SK-N-SH (cell line): ENCODE measurements at regions not wholly inside any gene's neighbourhood (a gene's known extent, or its start where the extent isn't known, plus 50 kb on each side); places are given as distances from the start of the nearest gene placed in this dataset.

Source experiments
- CTCF ChIA-PET: fragments of 300-600, 350-600 bp; formaldehyde crosslinking; extraction: SDS; loops from one replicate; lab custom pipeline; 2021; lab: Yijun Ruan, JAX
- POLR2A ChIA-PET: fragments of 350-600 bp; sonication (Branson Sonifier 250); formaldehyde crosslinking; extraction: SDS; loops from one replicate; lab custom pipeline; 2020; ENCODE audit warnings: antibody characterized with exemption, inconsistent platforms; lab: Yijun Ruan, JAX
- DNase-seq: peaks from one replicate; pipeline ENCODE4 v3.0.0; 2012
- H2AFZ ChIP-seq: fragments of 200-600 bp; sonication (generic); 2 replicates; pipeline ENCODE4 v1.8.1; 2016; ENCODE audit warnings: antibody characterized with exemption, mild to moderate bottlenecking, low read depth
- H3F3A ChIP-seq: fragments of 200-600 bp; sonication (generic); replicated peaks from 2 replicates; pipeline ENCODE3; 2016; ENCODE audit warnings: antibody characterized with exemption, mild to moderate bottlenecking; ENCODE audit not compliant: insufficient read depth
- H3K27ac ChIP-seq, 2 experiments: fragments of 200-500 bp in 1 of 2; fragments of 200-600 bp in 1 of 2; sonication (Bioruptor generic) in 1 of 2; sonication (generic), shearing (Covaris generic) in 1 of 2; 2 replicates each; pipeline versions ENCODE4 v1.5.1 to v1.6.1; 2014 to 2016; ENCODE audit warnings: low read depth in 2 of 2, inconsistent platforms in 1 of 2, low read length in 1 of 2, mild to moderate bottlenecking in 1 of 2, mixed read lengths in 1 of 2
- H3K27me3 ChIP-seq: fragments of 200-600 bp; sonication (generic), shearing (Covaris generic); 2 replicates; pipeline ENCODE4 v1.6.1; 2016; ENCODE audit warnings: mixed run types; ENCODE audit not compliant: insufficient read depth
- H3K36me3 ChIP-seq, 2 experiments: fragments of 200-500 bp in 1 of 2; fragments of 200-600 bp in 1 of 2; sonication (Bioruptor generic) in 1 of 2; sonication (generic) in 1 of 2; replicated peaks in 1 of 2; 2 replicates each; pipeline versions ENCODE3 to v1.5.1; 2014 to 2016; ENCODE audit warnings: low read length in 1 of 2, mild to moderate bottlenecking in 1 of 2; ENCODE audit not compliant: insufficient read depth in 2 of 2, control insufficient read depth in 1 of 2
- H3K4me1 ChIP-seq, 2 experiments: fragments of 200-500 bp in 1 of 2; fragments of 200-600 bp in 1 of 2; sonication (Bioruptor generic) in 1 of 2; sonication (generic), shearing (Covaris generic) in 1 of 2; 2 replicates each; pipeline versions ENCODE4 v1.5.1 to v1.6.1; 2014 to 2016; ENCODE audit warnings: low read depth in 1 of 2, low read length in 1 of 2, mixed run types in 1 of 2; ENCODE audit not compliant: insufficient read depth in 2 of 2, control insufficient read depth in 1 of 2
- H3K4me2 ChIP-seq: fragments of 200-600 bp; sonication (generic), shearing (Covaris generic); 2 replicates; pipeline ENCODE4 v1.6.1; 2017; ENCODE audit warnings: mixed run types
- H3K4me3 ChIP-seq, 2 experiments: fragments of 200-500 bp in 1 of 2; fragments of 200-600 bp in 1 of 2; sonication (Bioruptor generic) in 1 of 2; sonication (generic), shearing (Covaris generic) in 1 of 2; 2 replicates each; pipeline versions ENCODE4 v1.5.1 to v1.8.1; 2014 to 2016; ENCODE audit warnings: low read depth in 2 of 2, inconsistent platforms in 1 of 2, low read length in 1 of 2, mild to moderate bottlenecking in 1 of 2, mixed read lengths in 1 of 2, moderate library complexity in 1 of 2
- H3K79me2 ChIP-seq: fragments of 200-600 bp; sonication (generic); 2 replicates; pipeline ENCODE4 v1.8.1; 2017; ENCODE audit warnings: mild to moderate bottlenecking; ENCODE audit not compliant: insufficient read depth
- H3K9ac ChIP-seq: fragments of 200-600 bp; sonication (generic); 2 replicates; pipeline ENCODE4 v1.6.1; 2017; ENCODE audit warnings: mixed run types
- H3K9me2 ChIP-seq: fragments of 200-600 bp; sonication (generic); 2 replicates; pipeline ENCODE4 v1.6.1; 2017; ENCODE audit warnings: mixed run types
- H3K9me3 ChIP-seq: fragments of 200-600 bp; sonication (generic); 2 replicates; pipeline ENCODE4 v1.6.1; 2017; ENCODE audit warnings: mixed run types, mild to moderate bottlenecking, moderate library complexity
- H4K20me1 ChIP-seq: fragments of 200-600 bp; sonication (generic); 2 replicates; pipeline ENCODE4 v1.6.1; 2017; ENCODE audit warnings: mild to moderate bottlenecking, mixed run types; ENCODE audit not compliant: insufficient read depth
- ELF1 ChIP-seq: IDR thresholded peaks from 2 replicates; pipeline ENCODE4 v1.4.0; 2012
- EP300 ChIP-seq, 2 experiments: IDR thresholded peaks; 2 replicates each; pipeline versions ENCODE4 v1.4.0 to v1.6.1; 2012; ENCODE audit warnings: borderline replicate concordance in 1 of 2, low read depth in 1 of 2, low read length in 1 of 2
- GABPA ChIP-seq: IDR thresholded peaks from 2 replicates; pipeline ENCODE4 v1.4.0; 2012; ENCODE audit warnings: low read depth, mild to moderate bottlenecking
- JUND ChIP-seq: IDR thresholded peaks from 2 replicates; pipeline ENCODE4 v1.4.0; 2012
- MXI1 ChIP-seq: IDR thresholded peaks from 2 replicates; pipeline ENCODE4 v1.6.1; 2012; ENCODE audit warnings: mild to moderate bottlenecking, low read depth, low read length, improper control_type of control experiment
- POLR2AphosphoS5 ChIP-seq: IDR thresholded peaks from 2 replicates; pipeline ENCODE4 v1.6.1; 2012; ENCODE audit warnings: low read depth, low read length
- RCOR1 ChIP-seq: fragments of 150-350 bp; IDR thresholded peaks from 2 replicates; pipeline ENCODE4 v1.6.1; 2017; ENCODE audit warnings: antibody characterized with exemption, low read length
- RFX5 ChIP-seq: IDR thresholded peaks from 2 replicates; pipeline ENCODE4 v1.6.1; 2012; ENCODE audit warnings: mild to moderate bottlenecking, improper control_type of control experiment, low read length
- SIN3A ChIP-seq: IDR thresholded peaks from 2 replicates; pipeline ENCODE4 v1.6.1; 2012; ENCODE audit warnings: low read depth, mild to moderate bottlenecking, low read length, moderate library complexity, borderline replicate concordance
- TAF1 ChIP-seq: IDR thresholded peaks from 2 replicates; pipeline ENCODE4 v1.6.1; 2012; ENCODE audit warnings: low read depth, mild to moderate bottlenecking, low read length, moderate library complexity, borderline replicate concordance
- TCF12 ChIP-seq: IDR thresholded peaks from 2 replicates; pipeline ENCODE4 v1.4.0; 2012
- TEAD4 ChIP-seq: IDR thresholded peaks from 2 replicates; pipeline ENCODE4 v1.4.0; 2012; ENCODE audit warnings: mild to moderate bottlenecking, borderline replicate concordance; ENCODE audit not compliant: insufficient read depth
- YY1 ChIP-seq: IDR thresholded peaks from 2 replicates; pipeline ENCODE4 v1.4.0; 2012; ENCODE audit warnings: low read depth, mild to moderate bottlenecking
- WGBS: methylation state at CpG from one replicate; pipeline ENCODE4 v1.1.6; 2017; ENCODE audit warnings: low lambda C conversion rate; 5-methylcytosine and 5-hydroxymethylcytosine counted together
- TF ChIP-seq, protein P1 (sequence below): IDR thresholded peaks from 2 replicates; pipeline ENCODE4 v1.4.0; 2012; ENCODE audit warnings: low read depth, borderline replicate concordance
- TF ChIP-seq, protein P2 (sequence below): fragments of 150-350 bp; IDR thresholded peaks from 2 replicates; pipeline ENCODE4 v1.6.1; 2016; ENCODE audit warnings: mild to moderate bottlenecking, low read depth, low read length
- TF ChIP-seq, protein P3 (sequence below): IDR thresholded peaks from 2 replicates; pipeline ENCODE4; 2012
- TF ChIP-seq, protein P4 (sequence below): IDR thresholded peaks from 2 replicates; pipeline ENCODE4 v1.4.0; 2012; ENCODE audit warnings: low read depth, borderline replicate concordance

DNA sequence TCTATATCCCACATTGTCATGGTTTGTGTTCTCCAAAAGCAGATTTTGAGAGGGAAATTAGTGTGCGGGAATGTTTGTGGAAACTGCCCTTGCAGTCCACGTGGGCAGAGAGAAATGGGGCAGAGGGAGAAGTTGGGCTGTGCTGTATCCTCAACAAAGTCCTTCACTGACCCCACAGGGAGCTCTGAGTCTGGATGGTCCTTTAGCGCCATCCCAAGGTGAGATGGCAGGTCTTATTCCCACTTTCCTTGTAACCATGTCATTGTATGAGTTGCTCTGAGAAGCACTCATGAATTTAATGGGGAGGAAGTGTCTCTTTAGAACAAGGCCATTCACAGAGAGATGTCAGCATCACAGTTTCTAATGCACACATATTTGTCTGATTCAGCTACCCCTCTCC lies 127.1 kb downstream of the ANKRD18B start:
- H3K36me3 ChIP-seq, result no peaks in the 10 kb centered on the region
- no peak overlapping the region for H3K27ac ChIP-seq
- H3K9ac ChIP-seq, result no peak overlapping the region
- no peaks in the 10 kb centered on the region for H3K9me3 ChIP-seq
- POLR2A ChIA-PET, result no interaction called here
- H3K79me2 ChIP-seq, result no peaks in the 10 kb centered on the region
- H3K4me2 ChIP-seq, result no peak overlapping the region
- TF ChIP-seq SIN3A (no peak), RFX5 (no peak), TEAD4 (no peak), TCF12 (no peak), YY1 (no peak), RCOR1 (no peak), MXI1 (no peak), EP300 (IDR thresholded peaks at IDR 0.05; ENCODE audit: borderline replicate concordance in 1 of 2, low read depth in 1 of 2, low read length in 1 of 2) (no peak), JUND (no peak), ELF1 (no peak), POLR2AphosphoS5 (no peak), GABPA (no peak), TAF1 (no peak)
- TF ChIP-seq, protein P1, sequence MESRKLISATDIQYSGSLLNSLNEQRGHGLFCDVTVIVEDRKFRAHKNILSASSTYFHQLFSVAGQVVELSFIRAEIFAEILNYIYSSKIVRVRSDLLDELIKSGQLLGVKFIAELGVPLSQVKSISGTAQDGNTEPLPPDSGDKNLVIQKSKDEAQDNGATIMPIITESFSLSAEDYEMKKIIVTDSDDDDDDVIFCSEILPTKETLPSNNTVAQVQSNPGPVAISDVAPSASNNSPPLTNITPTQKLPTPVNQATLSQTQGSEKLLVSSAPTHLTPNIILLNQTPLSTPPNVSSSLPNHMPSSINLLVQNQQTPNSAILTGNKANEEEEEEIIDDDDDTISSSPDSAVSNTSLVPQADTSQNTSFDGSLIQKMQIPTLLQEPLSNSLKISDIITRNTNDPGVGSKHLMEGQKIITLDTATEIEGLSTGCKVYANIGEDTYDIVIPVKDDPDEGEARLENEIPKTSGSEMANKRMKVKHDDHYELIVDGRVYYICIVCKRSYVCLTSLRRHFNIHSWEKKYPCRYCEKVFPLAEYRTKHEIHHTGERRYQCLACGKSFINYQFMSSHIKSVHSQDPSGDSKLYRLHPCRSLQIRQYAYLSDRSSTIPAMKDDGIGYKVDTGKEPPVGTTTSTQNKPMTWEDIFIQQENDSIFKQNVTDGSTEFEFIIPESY, result no peak
- TF ChIP-seq, protein P2, sequence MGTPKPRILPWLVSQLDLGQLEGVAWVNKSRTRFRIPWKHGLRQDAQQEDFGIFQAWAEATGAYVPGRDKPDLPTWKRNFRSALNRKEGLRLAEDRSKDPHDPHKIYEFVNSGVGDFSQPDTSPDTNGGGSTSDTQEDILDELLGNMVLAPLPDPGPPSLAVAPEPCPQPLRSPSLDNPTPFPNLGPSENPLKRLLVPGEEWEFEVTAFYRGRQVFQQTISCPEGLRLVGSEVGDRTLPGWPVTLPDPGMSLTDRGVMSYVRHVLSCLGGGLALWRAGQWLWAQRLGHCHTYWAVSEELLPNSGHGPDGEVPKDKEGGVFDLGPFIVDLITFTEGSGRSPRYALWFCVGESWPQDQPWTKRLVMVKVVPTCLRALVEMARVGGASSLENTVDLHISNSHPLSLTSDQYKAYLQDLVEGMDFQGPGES, result no peak
- TF ChIP-seq, protein P3, sequence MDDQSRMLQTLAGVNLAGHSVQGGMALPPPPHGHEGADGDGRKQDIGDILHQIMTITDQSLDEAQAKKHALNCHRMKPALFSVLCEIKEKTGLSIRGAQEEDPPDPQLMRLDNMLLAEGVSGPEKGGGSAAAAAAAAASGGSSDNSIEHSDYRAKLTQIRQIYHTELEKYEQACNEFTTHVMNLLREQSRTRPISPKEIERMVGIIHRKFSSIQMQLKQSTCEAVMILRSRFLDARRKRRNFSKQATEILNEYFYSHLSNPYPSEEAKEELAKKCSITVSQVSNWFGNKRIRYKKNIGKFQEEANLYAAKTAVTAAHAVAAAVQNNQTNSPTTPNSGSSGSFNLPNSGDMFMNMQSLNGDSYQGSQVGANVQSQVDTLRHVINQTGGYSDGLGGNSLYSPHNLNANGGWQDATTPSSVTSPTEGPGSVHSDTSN, result no peak
- TF ChIP-seq, protein P4, sequence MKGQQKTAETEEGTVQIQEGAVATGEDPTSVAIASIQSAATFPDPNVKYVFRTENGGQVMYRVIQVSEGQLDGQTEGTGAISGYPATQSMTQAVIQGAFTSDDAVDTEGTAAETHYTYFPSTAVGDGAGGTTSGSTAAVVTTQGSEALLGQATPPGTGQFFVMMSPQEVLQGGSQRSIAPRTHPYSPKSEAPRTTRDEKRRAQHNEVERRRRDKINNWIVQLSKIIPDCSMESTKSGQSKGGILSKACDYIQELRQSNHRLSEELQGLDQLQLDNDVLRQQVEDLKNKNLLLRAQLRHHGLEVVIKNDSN, result no peak
- H3K4me1 ChIP-seq, result no peaks in the 10 kb centered on the region
- 66% methylated on average over 3 of the region's 3 CpGs for WGBS
- H3K9me2 ChIP-seq, result no peaks in the 10 kb centered on the region
- CTCF ChIA-PET, result interaction anchor here (0.8 to 2.7 kb wide), 3 partner anchors 10 to 71 kb away, joined by 3 to 23 read pairs (median 13); no protein-coding TSS in a partner anchor
- H4K20me1 ChIP-seq, result no peaks in the 10 kb centered on the region
- no peak for DNase-seq
- peaks cover 30% of the 10 kb centered on the region; the same call in 1 of the 2 replicates for H3K27me3 ChIP-seq
- H3K4me3 ChIP-seq, result no peak overlapping the region
- no peaks in the 10 kb centered on the region for H3F3A ChIP-seq
- no peak overlapping the region for H2AFZ ChIP-seq
